DLD1 (cell line): ENCODE measurements at regions not wholly inside any gene's neighbourhood (a gene's known extent, or its start where the extent isn't known, plus 50 kb on each side); places are given as distances from the start of the nearest gene placed in this dataset.
"Not testable (repeated sequence)": the region's sequence is repeated elsewhere in the genome, so short reads cannot be mapped to it uniquely, and the experiment has no call there.

ENCODE experiments used
- in situ Hi-C: cut with HindIII; loops from 2 replicates; pipeline ENCODE4 v1.10.0; 2017; ENCODE audit warnings: low sequenced_read_pairs

- in situ Hi-C loops = no loop called here
Measured at GRCh38 chr22:22061085-22062077, 78.8 kb upstream of the TOP3B start.

- in situ Hi-C loops = no loop called here
Measured at GRCh38 chr22:22060200-22061084, 77.9 kb upstream of the TOP3B start.

- in situ Hi-C loops = no loop called here
Measured at GRCh38 chr22:22059291-22060002, 76.9 kb upstream of the TOP3B start.

- in situ Hi-C loops = no loop called here
Measured at GRCh38 chr22:22058633-22059290, 76.2 kb upstream of the TOP3B start.

- in situ Hi-C loops = no loop called here
Measured at GRCh38 chr22:22057617-22058378, 75.2 kb upstream of the TOP3B start.

GRCh38 chr22:22056809-22057594, 74.4 kb upstream of the TOP3B start:
- in situ Hi-C loops = not testable (repeated sequence)

GRCh38 chr22:22052548-22053139, 70.1 kb upstream of the TOP3B start:
- in situ Hi-C loops = not testable (repeated sequence)

- in situ Hi-C loops = not testable (repeated sequence)
Measured at GRCh38 chr22:22051032-22051431, 68.4 kb upstream of the TOP3B start.

- in situ Hi-C loops = no loop called here
Measured at GRCh38 chr22:22050141-22050775, 67.7 kb upstream of the TOP3B start.

- in situ Hi-C loops = loop anchor here (25.0 kb wide), 1 partner anchor 112 kb away; no protein-coding TSS in a partner anchor
Measured at GRCh38 chr22:22049684-22050083, 67.1 kb upstream of the TOP3B start.

GRCh38 chr22:22048981-22049531, 66.5 kb upstream of the TOP3B start:
- in situ Hi-C loops = loop anchor here (25.0 kb wide), 1 partner anchor 112 kb away; no protein-coding TSS in a partner anchor

GRCh38 chr22:22048318-22048942, 65.8 kb upstream of the TOP3B start:
- in situ Hi-C loops = loop anchor here (25.0 kb wide), 1 partner anchor 111 kb away; no protein-coding TSS in a partner anchor

- in situ Hi-C loops = loop anchor here (25.0 kb wide), 1 partner anchor 110 kb away; no protein-coding TSS in a partner anchor
Measured at GRCh38 chr22:22047776-22048175, 65.2 kb upstream of the TOP3B start.

GRCh38 chr22:22047266-22047665, 64.7 kb upstream of the TOP3B start:
- in situ Hi-C loops = loop anchor here (25.0 kb wide), 1 partner anchor 110 kb away; no protein-coding TSS in a partner anchor

- in situ Hi-C loops = loop anchor here (25.0 kb wide), 1 partner anchor 109 kb away; no protein-coding TSS in a partner anchor
Measured at GRCh38 chr22:22046370-22046769, 63.8 kb upstream of the TOP3B start.

- in situ Hi-C loops = loop anchor here (25.0 kb wide), 1 partner anchor 108 kb away; no protein-coding TSS in a partner anchor
Measured at GRCh38 chr22:22045571-22046335, 63.2 kb upstream of the TOP3B start.
